ENCODE measurements at regions not wholly inside any gene's neighbourhood (a gene's known extent, or its start where the extent isn't known, plus 50 kb on each side); places are given as distances from the start of the nearest gene placed in this dataset.

- Histone ChIP-seq H3K4me3 (no peak overlapping the region), H3K36me3 (no peaks in the 10 kb centered on the region), H3K27ac (no peak overlapping the region), H3K4me1 (no peaks in the 10 kb centered on the region), H3K9me3 (no peaks in the 10 kb centered on the region), H3K27me3 (no peaks in the 10 kb centered on the region)
- no peak for TF ChIP-seq CTCF (IDR thresholded peaks at IDR 0.05)
- no peak for ATAC-seq
- intact Hi-C loops (cut with DNase I): no loop called here
- DNase-seq: no peak
These were observed 682.2 kb upstream of the DIAPH2 start for GRCh38 chrX:96002431-96002830.

- no peak for ATAC-seq
- Histone ChIP-seq H3K9me3 (no peaks in the 10 kb centered on the region), H3K36me3 (no peaks in the 10 kb centered on the region), H3K27ac (no peak overlapping the region), H3K4me1 (no peaks in the 10 kb centered on the region), H3K27me3 (no peaks in the 10 kb centered on the region), H3K4me3 (no peak overlapping the region)
- TF ChIP-seq CTCF (IDR thresholded peaks at IDR 0.05): no peak
- intact Hi-C loops (cut with DNase I): no loop called here
- no peak for DNase-seq
These were observed 680.3 kb upstream of the DIAPH2 start for GRCh38 chrX:96004386-96004785.

- H3K4me1 ChIP-seq: no peaks in the 10 kb centered on the region
- no peak overlapping the region for H3K4me3 ChIP-seq
- intact Hi-C loops (cut with DNase I): no loop called here
- TF ChIP-seq CTCF (IDR thresholded peaks at IDR 0.05): no peak
- no peak overlapping the region for H3K27ac ChIP-seq
- no peaks in the 10 kb centered on the region for H3K36me3 ChIP-seq
- DNase-seq (no peak), ATAC-seq (no peak)
- H3K9me3 ChIP-seq: no peaks in the 10 kb centered on the region
- H3K27me3 ChIP-seq: no peaks in the 10 kb centered on the region
These were observed 678.4 kb upstream of the DIAPH2 start for GRCh38 chrX:96006281-96006680.

- no peak overlapping the region for H3K4me3 ChIP-seq
- H3K27me3 ChIP-seq: no peaks in the 10 kb centered on the region
- no peaks in the 10 kb centered on the region for H3K36me3 ChIP-seq
- intact Hi-C loops (cut with DNase I): no loop called here
- ATAC-seq (no peak), DNase-seq (no peak)
- TF ChIP-seq CTCF (IDR thresholded peaks at IDR 0.05): no peak
- H3K27ac ChIP-seq: no peak overlapping the region
- no peaks in the 10 kb centered on the region for H3K4me1 ChIP-seq
- H3K9me3 ChIP-seq: no peaks in the 10 kb centered on the region
These were observed 657.2 kb upstream of the DIAPH2 start for GRCh38 chrX:96027407-96027806.

- Histone ChIP-seq H3K4me1 (no peaks in the 10 kb centered on the region), H3K4me3 (no peak overlapping the region), H3K36me3 (no peaks in the 10 kb centered on the region), H3K27ac (no peak overlapping the region), H3K27me3 (no peaks in the 10 kb centered on the region), H3K9me3 (no peaks in the 10 kb centered on the region)
- ATAC-seq: no peak
- intact Hi-C loops (cut with DNase I): no loop called here
- TF ChIP-seq CTCF (IDR thresholded peaks at IDR 0.05): no peak
- DNase-seq: no peak
These were observed 632.6 kb upstream of the DIAPH2 start for GRCh38 chrX:96052078-96052477.

GRCh38 chrX:96081891-96082290 is 602.8 kb upstream of the DIAPH2 start:
- no peaks in the 10 kb centered on the region for H3K27me3 ChIP-seq
- no peak for ATAC-seq

More at GRCh38 chrX:96081891-96082290, 602.8 kb upstream of the DIAPH2 start:
- Histone ChIP-seq H3K36me3 (no peaks in the 10 kb centered on the region), H3K9me3 (no peaks in the 10 kb centered on the region), H3K4me3 (no peak overlapping the region), H3K4me1 (no peaks in the 10 kb centered on the region), H3K27ac (no peak overlapping the region)
- no peak for TF ChIP-seq CTCF (IDR thresholded peaks at IDR 0.05)
- intact Hi-C loops (cut with DNase I): no loop called here
- DNase-seq: no peak

All from upper lobe of right lung (tissue), 1 donor.